GM12878 (cell line): ENCODE measurements at regions not wholly inside any gene's neighbourhood (a gene's known extent, or its start where the extent isn't known, plus 50 kb on each side); places are given as distances from the start of the nearest gene placed in this dataset.

ENCODE experiments used
- ATAC-seq: fragments of 200-7000 bp; cut with Tn5 transposase; 3 replicates; pipeline ENCODE4 v1.9.1; 2020; ENCODE audit warnings: mild to moderate bottlenecking, moderate library complexity
- BruUV-seq: library from RNA; stranded (reverse); fragments of 400-500 nt; replicated peaks from 2 replicates; lab custom pipeline; 2021; lab: Mats Ljungman, UMichigan
- CTCF ChIA-PET: fragments of 300-600 bp; sonication (Branson Sonifier 250); formaldehyde crosslinking; extraction: SDS; loops from one replicate; lab custom pipeline; 2021; ENCODE audit warnings: inconsistent platforms; lab: Yijun Ruan, JAX
- POLR2A ChIA-PET: fragments of 350-600 bp; formaldehyde crosslinking; extraction: SDS; loops from one replicate; lab custom pipeline; 2021; ENCODE audit warnings: inconsistent platforms; lab: Charles Lee
- RAD21 ChIA-PET: fragments of 300-600 bp; sonication (Branson Sonifier 250); formaldehyde crosslinking; loops from one replicate; lab custom pipeline; 2023; ENCODE audit warnings: antibody characterized with exemption; ENCODE audit not compliant: unreplicated experiment; lab: Charles Lee
- SMC1A ChIA-PET: fragments of 300-600 bp; sonication (Branson Sonifier 250); formaldehyde crosslinking; loops from one replicate; lab custom pipeline; 2023; ENCODE audit not compliant: unreplicated experiment, uncharacterized antibody; lab: Charles Lee
- DNase-seq: peaks from one replicate; pipeline ENCODE4 v3.0.0-alpha.2; 2011; ENCODE audit warnings: low read depth, low spot score
- FAIRE-seq: peaks from 3 replicates; lab custom pipeline; 2011; peaks lifted over from hg19 to GRCh38; lab: Jason Lieb, UNC
- H2AFZ ChIP-seq: 2 replicates; pipeline ENCODE4 v1.6.0; 2011; ENCODE audit warnings: low read depth, low read length, control low read depth; ENCODE audit not compliant: control insufficient read depth
- H3K27ac ChIP-seq: 2 replicates; pipeline ENCODE4 v1.5.1; 2011; ENCODE audit warnings: control low read depth; ENCODE audit not compliant: control insufficient read depth, insufficient read depth
- H3K27me3 ChIP-seq, 2 experiments: replicated peaks in 1 of 2; 2 replicates each; pipeline versions ENCODE4 v1.6.0 to v1.6.1; 2011; ENCODE audit warnings: low read length in 1 of 2; ENCODE audit not compliant: control insufficient read depth in 2 of 2, insufficient read depth in 2 of 2
- H3K36me3 ChIP-seq, 2 experiments: 2 replicates each; pipeline ENCODE4 v1.5.1; 2011; ENCODE audit warnings: low read length in 1 of 2; ENCODE audit not compliant: control insufficient read depth in 2 of 2, insufficient read depth in 2 of 2
- H3K4me1 ChIP-seq: 2 replicates; pipeline ENCODE4 v1.6.1; 2011; ENCODE audit warnings: mild to moderate bottlenecking, low read length, moderate library complexity, mixed read lengths; ENCODE audit not compliant: control insufficient read depth, insufficient read depth
- H3K4me2 ChIP-seq: 2 replicates; pipeline ENCODE4 v1.6.0; 2011; ENCODE audit warnings: control low read depth; ENCODE audit not compliant: control insufficient read depth, insufficient read depth
- H3K4me3 ChIP-seq: fragments of 200-600 bp; sonication (generic); 2 replicates; pipeline ENCODE4 v1.5.1; 2016
- H3K79me2 ChIP-seq: 2 replicates; pipeline ENCODE4 v1.6.0; 2011; ENCODE audit warnings: low read length; ENCODE audit not compliant: control insufficient read depth, insufficient read depth
- H3K9ac ChIP-seq: 2 replicates; pipeline ENCODE4 v1.8.0; 2011; ENCODE audit warnings: low read length, control low read depth, mixed read lengths; ENCODE audit not compliant: control insufficient read depth, insufficient read depth
- H3K9me3 ChIP-seq: replicated peaks from 3 replicates; pipeline ENCODE4 v1.5.1; 2011; ENCODE audit warnings: mild to moderate bottlenecking, low read length; ENCODE audit not compliant: control insufficient read depth, insufficient read depth
- H4K20me1 ChIP-seq: 2 replicates; pipeline ENCODE4 v1.6.0; 2011; ENCODE audit not compliant: control insufficient read depth, insufficient read depth
- BHLHE40 ChIP-seq, 2 experiments: fragments of 450-650 bp in 1 of 2; IDR thresholded peaks; 2 replicates each; pipeline ENCODE4 v1.6.1; 2011 to 2017; ENCODE audit warnings: low read depth in 2 of 2, borderline replicate concordance in 1 of 2, improper control_type of control experiment in 1 of 2, low read length in 1 of 2, mild to moderate bottlenecking in 1 of 2
- CREB1 ChIP-seq: IDR thresholded peaks from 2 replicates; pipeline ENCODE4 v1.6.1; 2012; ENCODE audit warnings: low read depth, mild to moderate bottlenecking, inconsistent platforms
- FOXM1 ChIP-seq: IDR thresholded peaks from 2 replicates; pipeline ENCODE4 v1.6.1; 2012; ENCODE audit warnings: low read depth, mild to moderate bottlenecking, inconsistent platforms, low read length, moderate library complexity
- GABPA ChIP-seq: IDR thresholded peaks from 2 replicates; pipeline ENCODE4 v1.6.1; 2014; ENCODE audit warnings: antibody characterized with exemption, low read depth, mild to moderate bottlenecking, inconsistent platforms
- KAT2A ChIP-seq: conservative IDR thresholded peaks from 2 replicates; pipeline ENCODE4 v1.6.1; 2011; ENCODE audit warnings: low read depth, low read length; ENCODE audit not compliant: control insufficient read depth
- MTA2 ChIP-seq: fragments of 450-650 bp; IDR thresholded peaks from 2 replicates; pipeline ENCODE4 v1.6.1; 2016; ENCODE audit warnings: low read depth, mild to moderate bottlenecking, moderate library complexity
- NR2F1 ChIP-seq: fragments of 450-650 bp; conservative IDR thresholded peaks from 2 replicates; pipeline ENCODE4 v1.6.1; 2017; ENCODE audit warnings: mild to moderate bottlenecking
- RCOR1 ChIP-seq: conservative IDR thresholded peaks from 2 replicates; pipeline ENCODE4 v1.6.1; 2012; ENCODE audit warnings: low read depth, low read length, improper control_type of control experiment
- STAT3 ChIP-seq: IDR thresholded peaks from 2 replicates; pipeline ENCODE4 v1.6.1; 2011; ENCODE audit warnings: low read depth, low read length, improper control_type of control experiment
- SUZ12 ChIP-seq: fragments of 200-600 bp; sonication (generic); IDR thresholded peaks from one replicate; pipeline ENCODE4 v1.6.1; 2018; ENCODE audit warnings: antibody characterized with exemption, mild to moderate bottlenecking; ENCODE audit not compliant: unreplicated experiment
- TARDBP ChIP-seq: IDR thresholded peaks from 2 replicates; pipeline ENCODE4 v1.6.1; 2016; ENCODE audit warnings: borderline replicate concordance
- TCF7 ChIP-seq: IDR thresholded peaks from 2 replicates; pipeline ENCODE4 v1.6.1; 2014; ENCODE audit warnings: antibody characterized with exemption, borderline replicate concordance
- YY1 ChIP-seq: IDR thresholded peaks from 2 replicates; pipeline ENCODE4 v1.6.1; 2011; ENCODE audit warnings: low read depth, mild to moderate bottlenecking, low read length
- WGBS: methylation state at CpG from one replicate; pipeline ENCODE4 v1.1.6; 2016; ENCODE audit warnings: low lambda C conversion rate; ENCODE audit not compliant: insufficient replicate concordance, insufficient coverage; ENCODE audit errors: missing lambda C conversion rate; 5-methylcytosine and 5-hydroxymethylcytosine counted together
- in situ Hi-C: fragments of 300-500 bp; cut with MboI; formaldehyde crosslinking; loops from 9 replicates; pipeline ENCODE4 v1.14.3; 2018; ENCODE audit warnings: mixed read lengths
- intact Hi-C: fragments of 100-400 bp; cut with micrococcal nuclease; formaldehyde crosslinking; loops from one replicate; pipeline ENCODE4 v1.14.2; 2022; ENCODE audit not compliant: unreplicated experiment
- TF ChIP-seq, protein P1 (sequence below): fragments of 150-350 bp; IDR thresholded peaks from 2 replicates; pipeline ENCODE4 v1.6.1; 2014; ENCODE audit warnings: mild to moderate bottlenecking, low read depth, low read length
- TF ChIP-seq, protein P2 (sequence below): IDR thresholded peaks from 2 replicates; pipeline ENCODE4 v1.6.1; 2012; ENCODE audit warnings: low read depth, low read length, improper control_type of control experiment
- TF ChIP-seq, protein P3 (sequence below): fragments of 450-650 bp; IDR thresholded peaks from 2 replicates; pipeline ENCODE4 v1.6.1; 2017; ENCODE audit warnings: borderline replicate concordance
- TF ChIP-seq, protein P4 (sequence below): fragments of 450-650 bp; IDR thresholded peaks from 2 replicates; pipeline ENCODE4 v1.6.1; 2014; ENCODE audit warnings: mild to moderate bottlenecking
- TF ChIP-seq, protein P5 (sequence below): IDR thresholded peaks from 2 replicates; pipeline ENCODE4 v1.6.1; 2011; ENCODE audit warnings: mild to moderate bottlenecking, low read depth, low read length, moderate library complexity; ENCODE audit not compliant: insufficient replicate concordance

DNA sequence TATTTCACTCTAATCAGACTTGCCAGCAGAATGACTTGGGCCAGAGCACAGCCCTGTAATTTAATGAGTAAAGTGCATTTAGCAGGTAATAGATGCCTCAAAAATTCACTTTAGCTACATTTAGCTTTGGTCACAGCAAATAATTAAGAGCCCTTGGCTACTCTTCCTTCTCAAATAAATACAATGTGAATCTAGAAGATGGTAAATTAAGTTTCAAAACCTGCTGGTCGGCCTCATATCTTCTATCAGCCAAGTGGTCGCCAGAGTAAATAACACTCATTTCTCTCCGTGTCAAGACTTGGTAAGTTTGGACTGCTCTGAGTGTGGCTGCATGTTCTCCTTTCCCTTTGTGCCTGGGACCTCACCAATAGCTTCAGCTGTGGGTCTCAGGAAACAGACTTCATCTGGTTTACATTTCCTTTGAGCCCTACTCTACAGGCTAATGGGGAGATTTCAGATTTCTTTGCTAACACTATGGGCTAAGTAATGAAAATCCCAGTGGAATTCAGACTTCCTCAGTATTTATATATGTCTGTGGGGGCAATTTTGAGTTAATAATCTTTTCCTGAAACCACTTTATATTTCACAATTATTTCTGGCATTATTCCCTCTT, 375.8 kb downstream of the RBM43 start:
- no peak for ATAC-seq
- H2AFZ ChIP-seq, result no peak overlapping the region
- in situ Hi-C loops, result no loop called here
- H3K27me3 ChIP-seq, result 0 out of 4 replicates have a peak, but pooled peaks cover 0 to 4% of the 10 kb centered on the region in 2 experiments
- SMC1A ChIA-PET, result no interaction called here
- no peak for FAIRE-seq
- 61% methylated on average over 3 of the region's 3 CpGs for whole genome bisulfite sequencing
- no peaks in the 10 kb centered on the region for H4K20me1 ChIP-seq
- RAD21 ChIA-PET, result no interaction called here
- POLR2A ChIA-PET, result no interaction called here
- no peak for DNase-seq
- H3K4me3 ChIP-seq, result no peak overlapping the region
- H3K4me2 ChIP-seq, result no peak overlapping the region
- H3K79me2 ChIP-seq, result no peaks in the 10 kb centered on the region
- H3K9ac ChIP-seq, result no peak overlapping the region
- H3K27ac ChIP-seq, result no peak overlapping the region
- TF ChIP-seq, protein P1, sequence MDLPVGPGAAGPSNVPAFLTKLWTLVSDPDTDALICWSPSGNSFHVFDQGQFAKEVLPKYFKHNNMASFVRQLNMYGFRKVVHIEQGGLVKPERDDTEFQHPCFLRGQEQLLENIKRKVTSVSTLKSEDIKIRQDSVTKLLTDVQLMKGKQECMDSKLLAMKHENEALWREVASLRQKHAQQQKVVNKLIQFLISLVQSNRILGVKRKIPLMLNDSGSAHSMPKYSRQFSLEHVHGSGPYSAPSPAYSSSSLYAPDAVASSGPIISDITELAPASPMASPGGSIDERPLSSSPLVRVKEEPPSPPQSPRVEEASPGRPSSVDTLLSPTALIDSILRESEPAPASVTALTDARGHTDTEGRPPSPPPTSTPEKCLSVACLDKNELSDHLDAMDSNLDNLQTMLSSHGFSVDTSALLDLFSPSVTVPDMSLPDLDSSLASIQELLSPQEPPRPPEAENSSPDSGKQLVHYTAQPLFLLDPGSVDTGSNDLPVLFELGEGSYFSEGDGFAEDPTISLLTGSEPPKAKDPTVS, result no peak
- TF ChIP-seq RCOR1 (no peak), BHLHE40 (IDR thresholded peaks at IDR 0.05; ENCODE audit: borderline replicate concordance in 1 of 2, low read depth in 2 of 2, low read length in 1 of 2) (no peak), NR2F1 (no peak), MTA2 (no peak), TCF7 (no peak), CREB1 (no peak), FOXM1 (no peak), SUZ12 (no peak), STAT3 (no peak), TARDBP (no peak), GABPA (no peak), KAT2A (no peak), YY1 (no peak)
- TF ChIP-seq, protein P2, sequence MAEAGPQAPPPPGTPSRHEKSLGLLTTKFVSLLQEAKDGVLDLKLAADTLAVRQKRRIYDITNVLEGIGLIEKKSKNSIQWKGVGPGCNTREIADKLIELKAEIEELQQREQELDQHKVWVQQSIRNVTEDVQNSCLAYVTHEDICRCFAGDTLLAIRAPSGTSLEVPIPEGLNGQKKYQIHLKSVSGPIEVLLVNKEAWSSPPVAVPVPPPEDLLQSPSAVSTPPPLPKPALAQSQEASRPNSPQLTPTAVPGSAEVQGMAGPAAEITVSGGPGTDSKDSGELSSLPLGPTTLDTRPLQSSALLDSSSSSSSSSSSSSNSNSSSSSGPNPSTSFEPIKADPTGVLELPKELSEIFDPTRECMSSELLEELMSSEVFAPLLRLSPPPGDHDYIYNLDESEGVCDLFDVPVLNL, result no peak
- TF ChIP-seq, protein P3, sequence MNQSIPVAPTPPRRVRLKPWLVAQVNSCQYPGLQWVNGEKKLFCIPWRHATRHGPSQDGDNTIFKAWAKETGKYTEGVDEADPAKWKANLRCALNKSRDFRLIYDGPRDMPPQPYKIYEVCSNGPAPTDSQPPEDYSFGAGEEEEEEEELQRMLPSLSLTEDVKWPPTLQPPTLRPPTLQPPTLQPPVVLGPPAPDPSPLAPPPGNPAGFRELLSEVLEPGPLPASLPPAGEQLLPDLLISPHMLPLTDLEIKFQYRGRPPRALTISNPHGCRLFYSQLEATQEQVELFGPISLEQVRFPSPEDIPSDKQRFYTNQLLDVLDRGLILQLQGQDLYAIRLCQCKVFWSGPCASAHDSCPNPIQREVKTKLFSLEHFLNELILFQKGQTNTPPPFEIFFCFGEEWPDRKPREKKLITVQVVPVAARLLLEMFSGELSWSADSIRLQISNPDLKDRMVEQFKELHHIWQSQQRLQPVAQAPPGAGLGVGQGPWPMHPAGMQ, result no peak
- TF ChIP-seq, protein P4, sequence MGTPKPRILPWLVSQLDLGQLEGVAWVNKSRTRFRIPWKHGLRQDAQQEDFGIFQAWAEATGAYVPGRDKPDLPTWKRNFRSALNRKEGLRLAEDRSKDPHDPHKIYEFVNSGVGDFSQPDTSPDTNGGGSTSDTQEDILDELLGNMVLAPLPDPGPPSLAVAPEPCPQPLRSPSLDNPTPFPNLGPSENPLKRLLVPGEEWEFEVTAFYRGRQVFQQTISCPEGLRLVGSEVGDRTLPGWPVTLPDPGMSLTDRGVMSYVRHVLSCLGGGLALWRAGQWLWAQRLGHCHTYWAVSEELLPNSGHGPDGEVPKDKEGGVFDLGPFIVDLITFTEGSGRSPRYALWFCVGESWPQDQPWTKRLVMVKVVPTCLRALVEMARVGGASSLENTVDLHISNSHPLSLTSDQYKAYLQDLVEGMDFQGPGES, result no peak
- TF ChIP-seq, protein P5, sequence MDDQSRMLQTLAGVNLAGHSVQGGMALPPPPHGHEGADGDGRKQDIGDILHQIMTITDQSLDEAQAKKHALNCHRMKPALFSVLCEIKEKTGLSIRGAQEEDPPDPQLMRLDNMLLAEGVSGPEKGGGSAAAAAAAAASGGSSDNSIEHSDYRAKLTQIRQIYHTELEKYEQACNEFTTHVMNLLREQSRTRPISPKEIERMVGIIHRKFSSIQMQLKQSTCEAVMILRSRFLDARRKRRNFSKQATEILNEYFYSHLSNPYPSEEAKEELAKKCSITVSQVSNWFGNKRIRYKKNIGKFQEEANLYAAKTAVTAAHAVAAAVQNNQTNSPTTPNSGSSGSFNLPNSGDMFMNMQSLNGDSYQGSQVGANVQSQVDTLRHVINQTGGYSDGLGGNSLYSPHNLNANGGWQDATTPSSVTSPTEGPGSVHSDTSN, result no peak
- CTCF ChIA-PET, result no interaction called here
- intact Hi-C loops, result no loop called here
- H3K9me3 ChIP-seq, result no peaks in the 10 kb centered on the region
- no peaks in the 10 kb centered on the region for H3K4me1 ChIP-seq
- BruUV-seq, result no TSS peak
- no peaks in the 10 kb centered on the region for H3K36me3 ChIP-seq
